GM12864 (cell line): ENCODE measurements at regions not wholly inside any gene's neighbourhood (a gene's known extent, or its start where the extent isn't known, plus 50 kb on each side); places are given as distances from the start of the nearest gene placed in this dataset.

ENCODE experiments used
- DNase-seq: peaks from one replicate; pipeline ENCODE4 v3.0.0-alpha.2; 2011; ENCODE audit warnings: low read depth
- H3K4me3 ChIP-seq: 2 replicates; pipeline ENCODE4 v1.5.1; 2011; ENCODE audit warnings: mild to moderate bottlenecking, low read depth, low read length, control low read depth
- TF ChIP-seq, protein P1 (sequence below): IDR thresholded peaks from 2 replicates; pipeline ENCODE4 v1.5.1; 2011; ENCODE audit warnings: low read depth, mild to moderate bottlenecking, moderate library complexity, low read length, control low read depth, inconsistent platforms; ENCODE audit errors: missing control alignments

DNA sequence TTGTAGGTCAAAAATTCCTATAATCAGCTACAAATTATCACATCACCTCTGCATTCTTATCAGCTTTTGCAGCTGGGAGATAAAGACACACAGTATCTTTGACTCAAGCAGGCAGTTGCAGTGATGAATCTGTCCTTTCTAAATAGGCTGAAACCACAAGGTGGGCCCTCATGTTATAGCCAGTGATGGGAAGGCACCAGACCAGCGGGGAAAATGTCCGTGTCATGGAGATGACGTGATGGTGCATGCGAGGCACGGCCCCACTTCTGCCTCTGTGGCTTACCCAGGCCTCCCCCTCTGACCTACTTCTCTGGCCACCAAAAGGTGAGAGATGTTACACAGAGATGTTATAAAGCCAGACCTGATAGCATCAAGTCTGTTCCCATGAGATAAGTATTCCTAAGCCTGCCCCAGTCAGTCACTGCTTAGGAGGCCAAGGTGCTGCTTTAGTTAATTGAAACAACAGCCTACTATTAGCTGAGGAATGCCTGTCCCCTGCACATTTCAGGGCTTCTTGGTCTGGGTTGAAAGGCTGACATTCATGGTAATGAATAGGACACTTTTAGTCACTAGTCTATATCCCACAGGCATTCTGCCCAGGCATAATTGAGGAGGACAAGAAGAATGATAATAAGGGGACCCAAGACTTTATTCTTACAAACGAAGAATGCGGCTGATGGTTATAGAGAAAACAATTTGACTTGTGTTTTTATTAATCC lies 327.9 kb downstream of the LPIN1 start:
- no peak for DNase-seq
- TF ChIP-seq, protein P1, sequence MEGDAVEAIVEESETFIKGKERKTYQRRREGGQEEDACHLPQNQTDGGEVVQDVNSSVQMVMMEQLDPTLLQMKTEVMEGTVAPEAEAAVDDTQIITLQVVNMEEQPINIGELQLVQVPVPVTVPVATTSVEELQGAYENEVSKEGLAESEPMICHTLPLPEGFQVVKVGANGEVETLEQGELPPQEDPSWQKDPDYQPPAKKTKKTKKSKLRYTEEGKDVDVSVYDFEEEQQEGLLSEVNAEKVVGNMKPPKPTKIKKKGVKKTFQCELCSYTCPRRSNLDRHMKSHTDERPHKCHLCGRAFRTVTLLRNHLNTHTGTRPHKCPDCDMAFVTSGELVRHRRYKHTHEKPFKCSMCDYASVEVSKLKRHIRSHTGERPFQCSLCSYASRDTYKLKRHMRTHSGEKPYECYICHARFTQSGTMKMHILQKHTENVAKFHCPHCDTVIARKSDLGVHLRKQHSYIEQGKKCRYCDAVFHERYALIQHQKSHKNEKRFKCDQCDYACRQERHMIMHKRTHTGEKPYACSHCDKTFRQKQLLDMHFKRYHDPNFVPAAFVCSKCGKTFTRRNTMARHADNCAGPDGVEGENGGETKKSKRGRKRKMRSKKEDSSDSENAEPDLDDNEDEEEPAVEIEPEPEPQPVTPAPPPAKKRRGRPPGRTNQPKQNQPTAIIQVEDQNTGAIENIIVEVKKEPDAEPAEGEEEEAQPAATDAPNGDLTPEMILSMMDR: no peak
- no peak overlapping the region for H3K4me3 ChIP-seq

DNA sequence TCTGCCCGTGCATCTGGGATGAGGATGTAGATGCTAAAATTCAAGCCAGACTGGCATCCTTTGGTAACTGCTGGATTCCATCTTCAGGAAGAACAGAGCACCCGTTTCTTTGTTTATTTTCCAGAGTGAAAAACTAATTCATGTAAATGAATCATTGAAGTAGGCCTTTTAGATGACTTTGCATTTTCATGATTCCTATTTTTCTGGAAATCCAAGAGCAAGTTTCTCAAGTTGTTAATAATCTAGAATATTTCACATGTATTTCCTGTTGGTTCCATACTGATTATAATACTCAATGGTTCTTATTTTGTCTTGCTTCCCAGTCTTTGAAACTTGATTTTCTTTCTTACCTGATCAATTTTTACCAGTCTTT lies 328.4 kb downstream of the LPIN1 start:
- no peak overlapping the region for H3K4me3 ChIP-seq
- DNase-seq: no peak
- TF ChIP-seq, protein P1: no peak

DNA sequence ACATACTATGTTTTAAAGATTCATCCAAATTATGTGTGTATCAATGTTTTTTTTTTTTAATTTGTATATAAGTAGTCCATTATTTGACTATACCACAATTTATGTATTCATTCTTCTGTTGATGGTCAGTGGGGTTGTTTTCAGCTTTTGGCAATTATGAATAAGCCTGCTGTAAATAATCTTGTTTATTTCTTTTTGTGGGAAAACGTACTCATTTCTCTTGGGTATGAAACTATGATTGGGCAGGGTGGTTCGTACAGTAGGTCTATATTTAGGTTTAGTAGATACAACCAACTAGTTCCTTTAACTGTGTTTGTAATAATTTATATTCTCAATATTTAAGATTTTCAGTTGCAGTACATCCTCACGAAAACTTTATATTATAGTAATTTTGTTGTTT lies 329.2 kb downstream of the LPIN1 start:
- no peak overlapping the region for H3K4me3 ChIP-seq
- TF ChIP-seq, protein P1: no peak
- no peak for DNase-seq

DNA sequence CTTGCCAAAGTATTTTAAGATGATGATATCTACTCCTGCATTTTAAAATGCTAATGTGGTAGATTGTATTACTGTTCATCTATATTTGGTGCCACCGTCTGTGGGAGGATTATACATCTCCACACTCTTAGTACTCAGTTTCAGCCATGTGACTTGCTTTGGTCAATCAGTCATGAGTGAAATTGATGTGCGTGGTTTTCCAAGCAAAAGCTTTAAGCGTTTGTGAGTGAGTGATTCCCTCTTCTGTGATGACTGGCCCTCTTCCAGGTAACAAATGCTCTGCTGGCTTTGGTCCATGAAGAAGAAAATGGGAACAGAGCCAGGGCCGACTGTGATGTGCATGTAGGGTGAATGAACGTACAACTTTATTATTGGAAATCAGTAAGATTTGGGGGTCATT lies 330.4 kb downstream of the LPIN1 start:
- no peak overlapping the region for H3K4me3 ChIP-seq
- TF ChIP-seq, protein P1: no peak
- DNase-seq: no peak

DNA sequence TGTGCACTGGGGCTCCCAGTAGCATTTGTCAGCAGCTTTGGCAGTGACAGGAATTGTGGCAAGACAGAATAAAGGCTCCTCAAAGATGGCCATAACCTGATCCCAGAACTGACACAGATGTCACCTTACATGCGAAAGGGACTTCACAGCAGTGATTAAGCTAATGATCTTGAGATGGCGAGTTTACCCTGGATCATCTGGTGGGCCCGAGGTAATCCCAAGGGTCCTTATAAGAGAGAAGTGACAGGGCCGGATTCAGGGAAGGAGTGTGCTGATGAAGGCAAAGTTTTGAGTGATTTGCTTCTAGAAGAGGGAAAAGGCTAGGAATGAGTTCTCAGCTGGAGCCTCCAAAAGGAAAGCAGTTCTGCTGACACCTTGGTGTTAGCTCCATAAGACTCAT lies 333.9 kb downstream of the LPIN1 start:
- DNase-seq: no peak
- TF ChIP-seq, protein P1: no peak
- no peak overlapping the region for H3K4me3 ChIP-seq

DNA sequence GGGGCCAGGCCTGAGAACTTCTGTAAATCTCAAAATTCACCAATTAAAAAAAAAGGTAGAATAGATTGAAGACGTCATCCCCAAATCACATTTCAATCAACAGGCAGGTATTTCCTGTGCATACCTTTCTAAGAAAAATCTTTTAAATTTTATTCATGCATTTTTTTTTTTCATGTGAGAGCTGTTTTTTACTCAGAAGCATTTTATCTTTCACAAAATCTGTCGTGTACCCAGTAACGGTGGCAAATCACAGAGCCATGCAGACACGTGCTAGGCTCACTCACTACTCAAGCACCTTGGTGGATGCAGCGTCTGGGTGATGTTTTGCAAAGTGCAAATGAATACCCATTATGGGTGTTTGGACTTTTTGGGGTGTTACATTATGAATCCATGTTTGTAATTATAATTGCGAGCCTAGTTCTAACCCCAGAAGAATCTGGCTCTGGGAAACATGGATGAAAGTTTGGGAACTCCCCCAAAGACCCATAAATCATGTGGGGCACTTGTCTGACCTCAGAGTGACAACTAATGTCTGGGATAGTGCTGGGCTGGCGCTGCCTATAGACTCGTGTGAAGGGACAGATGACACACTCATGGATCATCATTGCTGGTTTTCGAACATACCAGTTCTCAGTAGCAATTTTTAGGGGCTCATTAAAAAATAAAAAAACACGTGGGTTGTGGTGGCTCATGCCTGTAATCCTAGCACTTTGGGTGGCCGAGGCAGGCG lies 335.2 kb downstream of the LPIN1 start:
- TF ChIP-seq, protein P1: no peak
- no peak for DNase-seq
- H3K4me3 ChIP-seq: no peak overlapping the region

DNA sequence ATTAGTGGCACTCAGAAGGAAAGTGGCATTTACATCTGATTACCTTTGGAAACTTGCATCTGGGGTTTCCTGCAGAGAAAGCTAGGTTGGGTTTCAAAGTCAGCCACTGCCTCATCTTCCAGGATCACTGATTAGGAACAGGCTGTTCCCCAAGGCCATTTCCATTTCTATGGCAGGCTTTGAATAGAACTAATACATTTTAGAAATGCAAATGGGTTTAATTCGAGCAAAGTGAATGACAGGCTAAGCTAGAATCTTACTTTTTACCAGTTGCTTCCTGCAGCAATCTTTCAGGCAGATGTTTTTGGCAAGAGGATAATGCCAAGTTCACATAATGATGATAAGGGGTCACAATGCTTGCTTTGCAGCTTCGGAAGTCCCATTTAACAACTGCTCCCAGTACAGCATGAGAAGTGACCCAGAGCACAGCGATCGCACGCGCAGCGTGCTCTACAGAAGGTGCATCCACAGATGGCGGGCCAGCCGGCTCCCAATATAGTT lies 336.7 kb downstream of the LPIN1 start:
- DNase-seq: no peak
- no peak overlapping the region for H3K4me3 ChIP-seq
- TF ChIP-seq, protein P1: no peak
